ENCODE measurements at regions not wholly inside any gene's neighbourhood (a gene's known extent, or its start where the extent isn't known, plus 50 kb on each side); places are given as distances from the start of the nearest gene placed in this dataset.

DNA sequence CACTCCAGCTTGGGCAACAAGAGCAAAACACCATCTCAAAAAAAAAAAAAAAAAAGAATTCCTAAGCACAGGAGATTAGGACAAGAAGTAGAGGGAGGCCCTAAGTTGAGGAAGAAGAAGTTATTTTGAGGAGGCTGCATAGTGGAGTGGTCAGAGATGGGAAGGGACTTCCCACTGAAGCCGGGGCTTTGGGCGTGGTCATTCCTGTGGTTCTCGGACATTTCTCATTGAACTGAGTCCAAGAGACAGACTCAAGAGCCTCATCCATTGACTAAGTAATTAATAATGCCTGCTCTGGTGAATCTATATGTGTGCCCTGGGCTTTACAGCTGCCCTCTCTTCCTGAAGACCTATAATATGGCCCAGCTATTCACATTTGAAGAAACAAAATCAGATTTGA lies 53.2 kb upstream of the FTH1 start:
- no peak for DNase-seq (ENCODE audit: low spot score in 2 of 2)
- Histone ChIP-seq H3K27ac (no peak overlapping the region), H3K36me3 (no peaks in the 10 kb centered on the region), H3K9me3 (peaks cover 7 to 8% of the 10 kb centered on the region in 2 donors), H3K27me3 (no peaks in the 10 kb centered on the region), H3K4me1 (no peaks in the 10 kb centered on the region), H3K4me3 (no peak overlapping the region)
- intact Hi-C loops (cut with DNase I), result no loop called here
- TF ChIP-seq, protein P1, sequence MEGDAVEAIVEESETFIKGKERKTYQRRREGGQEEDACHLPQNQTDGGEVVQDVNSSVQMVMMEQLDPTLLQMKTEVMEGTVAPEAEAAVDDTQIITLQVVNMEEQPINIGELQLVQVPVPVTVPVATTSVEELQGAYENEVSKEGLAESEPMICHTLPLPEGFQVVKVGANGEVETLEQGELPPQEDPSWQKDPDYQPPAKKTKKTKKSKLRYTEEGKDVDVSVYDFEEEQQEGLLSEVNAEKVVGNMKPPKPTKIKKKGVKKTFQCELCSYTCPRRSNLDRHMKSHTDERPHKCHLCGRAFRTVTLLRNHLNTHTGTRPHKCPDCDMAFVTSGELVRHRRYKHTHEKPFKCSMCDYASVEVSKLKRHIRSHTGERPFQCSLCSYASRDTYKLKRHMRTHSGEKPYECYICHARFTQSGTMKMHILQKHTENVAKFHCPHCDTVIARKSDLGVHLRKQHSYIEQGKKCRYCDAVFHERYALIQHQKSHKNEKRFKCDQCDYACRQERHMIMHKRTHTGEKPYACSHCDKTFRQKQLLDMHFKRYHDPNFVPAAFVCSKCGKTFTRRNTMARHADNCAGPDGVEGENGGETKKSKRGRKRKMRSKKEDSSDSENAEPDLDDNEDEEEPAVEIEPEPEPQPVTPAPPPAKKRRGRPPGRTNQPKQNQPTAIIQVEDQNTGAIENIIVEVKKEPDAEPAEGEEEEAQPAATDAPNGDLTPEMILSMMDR (IDR thresholded peaks at IDR 0.05), result no peak

DNA sequence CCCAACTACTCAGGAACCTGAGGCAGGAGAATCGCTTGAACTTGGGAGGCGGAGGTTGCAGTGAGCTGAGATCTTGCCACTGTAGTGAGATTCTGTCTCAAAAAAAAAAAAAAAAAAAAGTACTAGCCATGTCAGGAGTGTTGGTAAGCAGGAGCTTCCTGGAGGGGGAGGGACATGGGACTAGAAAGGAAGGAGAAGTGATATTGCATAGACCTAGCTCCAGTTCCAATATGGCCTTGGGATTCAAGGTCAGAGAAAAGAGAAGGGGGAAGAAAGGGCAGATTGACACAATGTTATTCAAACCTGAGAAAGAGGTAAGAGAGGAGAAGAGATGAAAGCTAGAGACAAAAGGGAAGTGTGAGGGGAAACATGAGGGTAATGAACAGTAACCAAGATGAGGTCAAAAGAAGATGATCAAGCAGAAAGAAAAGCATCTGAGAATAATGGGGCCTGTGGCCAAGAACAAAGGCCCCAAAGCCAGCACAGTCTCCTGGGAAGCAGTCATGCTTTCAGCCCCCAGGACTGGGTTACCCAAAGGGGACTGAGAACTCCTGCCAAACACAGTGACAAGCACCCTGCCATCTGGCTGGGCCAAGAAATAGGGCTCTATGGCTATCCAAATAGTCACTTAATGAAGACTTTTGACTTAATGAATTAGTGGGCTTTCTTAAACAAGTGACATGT lies 51.7 kb upstream of the FTH1 start:
- intact Hi-C loops (cut with DNase I), result no loop called here
- Histone ChIP-seq H3K9me3 (peaks cover 7 to 8% of the 10 kb centered on the region in 2 donors), H3K36me3 (no peaks in the 10 kb centered on the region), H3K4me3 (no peak overlapping the region), H3K4me1 (no peaks in the 10 kb centered on the region), H3K27me3 (no peaks in the 10 kb centered on the region), H3K27ac (no peak overlapping the region)
- DNase-seq (ENCODE audit: low spot score in 2 of 2), result no peak
- TF ChIP-seq, protein P1 (IDR thresholded peaks at IDR 0.05), result no peak

DNA sequence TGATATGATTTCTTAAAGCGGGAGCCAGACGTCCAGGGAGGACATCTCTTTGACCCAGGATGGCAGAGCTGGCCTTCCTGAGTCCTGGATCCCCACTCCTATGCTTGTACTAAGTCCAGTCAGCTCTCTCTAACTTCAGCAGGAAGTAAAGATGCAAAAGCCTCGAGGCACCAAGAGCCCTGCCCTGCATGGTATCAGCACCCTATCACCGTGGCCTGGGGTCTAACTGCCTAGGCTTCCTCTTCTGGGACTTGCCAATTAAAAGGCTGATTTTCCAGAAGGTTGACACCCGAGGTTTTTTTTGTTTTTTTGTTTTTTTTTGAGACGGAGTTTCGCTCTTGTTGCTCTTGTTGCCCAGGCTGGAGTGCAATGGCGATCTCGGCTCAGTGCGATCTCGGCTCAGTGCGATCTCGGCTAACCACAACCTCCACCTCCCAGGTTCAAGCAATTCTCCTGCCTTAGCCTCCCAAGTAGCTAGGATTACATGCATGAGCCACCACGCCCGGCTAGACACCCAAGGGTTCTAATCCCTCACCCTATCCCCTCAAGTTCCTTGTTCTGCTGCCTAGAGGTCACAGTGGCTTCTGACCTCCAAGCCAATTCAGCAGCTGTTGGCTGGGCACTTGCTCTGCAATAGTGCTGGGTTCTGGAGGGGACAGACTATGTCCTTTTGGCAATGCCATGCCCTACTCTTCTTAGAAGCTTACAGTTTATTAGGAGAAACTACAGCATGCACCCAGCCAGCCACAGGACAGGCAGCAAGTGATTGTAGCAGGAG lies 50.6 kb upstream of the FTH1 start:
- intact Hi-C loops (cut with DNase I), result no loop called here
- H3K4me3 ChIP-seq, result no peak overlapping the region
- no peaks in the 10 kb centered on the region for H3K4me1 ChIP-seq
- H3K27ac ChIP-seq, result no peak overlapping the region
- peaks cover 7 to 8% of the 10 kb centered on the region in 2 donors for H3K9me3 ChIP-seq
- no peaks in the 10 kb centered on the region for H3K36me3 ChIP-seq
- no peaks in the 10 kb centered on the region for H3K27me3 ChIP-seq
- no peak for DNase-seq (ENCODE audit: low spot score in 2 of 2)
- TF ChIP-seq, protein P1 (IDR thresholded peaks at IDR 0.05), result no peak
